ENCODE measurements at regions not wholly inside any gene's neighbourhood (a gene's known extent, or its start where the extent isn't known, plus 50 kb on each side); places are given as distances from the start of the nearest gene placed in this dataset.

DNA sequence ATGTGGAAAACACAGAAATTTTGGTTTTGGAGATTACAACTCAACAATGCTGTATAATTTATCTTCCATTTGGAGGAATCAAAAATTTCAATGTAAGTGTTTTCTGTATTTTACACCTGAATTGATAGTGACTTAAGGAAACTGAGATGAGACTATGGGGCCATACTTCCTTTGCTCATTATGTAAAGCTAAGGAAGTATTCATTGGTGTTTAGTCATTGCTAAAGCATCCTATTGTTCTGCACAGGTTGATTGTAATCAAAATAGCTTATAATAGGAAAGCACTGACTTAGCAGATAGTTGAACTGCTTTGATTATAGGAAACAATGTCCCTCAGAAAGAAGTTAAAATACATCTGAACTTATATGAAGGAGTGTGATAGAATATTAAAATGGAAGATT is 244.4 kb upstream of the SLITRK5 start:
- Histone ChIP-seq H3K9me3 (ENCODE audit: low read length) (no peaks in the 10 kb centered on the region), H3F3A (ENCODE audit: insufficient read depth, low read length) (no peaks in the 10 kb centered on the region), H3K4me2 (ENCODE audit: low read length) (no peak overlapping the region), H3K4me1 (ENCODE audit: insufficient read depth, low read length, severe bottlenecking) (no peaks in the 10 kb centered on the region), H3K27ac (ENCODE audit: low read depth, low read length, poor library complexity, severe bottlenecking) (no peak overlapping the region), H3K79me2 (ENCODE audit: insufficient read depth, low read length) (no peaks in the 10 kb centered on the region), H3K9ac (ENCODE audit: low read length) (no peak overlapping the region), H3K4me3 (ENCODE audit: low read depth, low read length, poor library complexity, severe bottlenecking) (no peak overlapping the region), H3K36me3 (ENCODE audit: insufficient read depth, low read length) (no peaks in the 10 kb centered on the region), H3K27me3 (ENCODE audit: insufficient read depth, low read length) (no peaks in the 10 kb centered on the region), H3K9me2 (ENCODE audit: low read depth, low read length) (no peaks in the 10 kb centered on the region), H2AFZ (ENCODE audit: low read length) (no peak overlapping the region), H4K20me1 (ENCODE audit: insufficient read depth, low read length) (no peaks in the 10 kb centered on the region)
- TF ChIP-seq, protein P1, sequence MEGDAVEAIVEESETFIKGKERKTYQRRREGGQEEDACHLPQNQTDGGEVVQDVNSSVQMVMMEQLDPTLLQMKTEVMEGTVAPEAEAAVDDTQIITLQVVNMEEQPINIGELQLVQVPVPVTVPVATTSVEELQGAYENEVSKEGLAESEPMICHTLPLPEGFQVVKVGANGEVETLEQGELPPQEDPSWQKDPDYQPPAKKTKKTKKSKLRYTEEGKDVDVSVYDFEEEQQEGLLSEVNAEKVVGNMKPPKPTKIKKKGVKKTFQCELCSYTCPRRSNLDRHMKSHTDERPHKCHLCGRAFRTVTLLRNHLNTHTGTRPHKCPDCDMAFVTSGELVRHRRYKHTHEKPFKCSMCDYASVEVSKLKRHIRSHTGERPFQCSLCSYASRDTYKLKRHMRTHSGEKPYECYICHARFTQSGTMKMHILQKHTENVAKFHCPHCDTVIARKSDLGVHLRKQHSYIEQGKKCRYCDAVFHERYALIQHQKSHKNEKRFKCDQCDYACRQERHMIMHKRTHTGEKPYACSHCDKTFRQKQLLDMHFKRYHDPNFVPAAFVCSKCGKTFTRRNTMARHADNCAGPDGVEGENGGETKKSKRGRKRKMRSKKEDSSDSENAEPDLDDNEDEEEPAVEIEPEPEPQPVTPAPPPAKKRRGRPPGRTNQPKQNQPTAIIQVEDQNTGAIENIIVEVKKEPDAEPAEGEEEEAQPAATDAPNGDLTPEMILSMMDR (IDR thresholded peaks at IDR 0.05; ENCODE audit: low read length): no peak
- no peak for TF ChIP-seq EZH2 (IDR thresholded peaks at IDR 0.05; ENCODE audit: borderline replicate concordance, low read length)

DNA sequence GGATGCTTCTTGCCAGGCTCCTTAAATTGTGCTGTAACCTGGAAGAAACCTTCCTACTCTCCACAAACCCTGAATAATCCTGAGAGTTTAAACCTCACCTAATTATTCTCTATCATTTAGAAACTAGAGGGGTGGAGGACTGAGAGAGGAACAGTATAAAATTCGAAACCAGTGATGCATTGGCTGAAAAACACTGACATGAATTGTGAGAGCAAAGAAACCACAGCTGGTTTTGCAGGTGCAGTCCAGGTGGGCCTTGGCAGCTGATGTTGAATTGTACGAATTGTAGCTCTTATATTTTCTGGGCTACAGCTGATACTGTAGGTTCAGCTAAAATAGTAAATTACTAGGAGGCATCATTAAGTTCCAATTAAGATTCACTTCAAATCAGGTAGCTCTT is 227.0 kb upstream of the SLITRK5 start:
- no peaks in the 10 kb centered on the region for H3K36me3 ChIP-seq (ENCODE audit: insufficient read depth, low read length)
- H2AFZ ChIP-seq (ENCODE audit: low read length): no peak overlapping the region
- no peaks in the 10 kb centered on the region for H4K20me1 ChIP-seq (ENCODE audit: insufficient read depth, low read length)
- no peaks in the 10 kb centered on the region for H3K27me3 ChIP-seq (ENCODE audit: insufficient read depth, low read length)
- no peak for TF ChIP-seq EZH2 (IDR thresholded peaks at IDR 0.05; ENCODE audit: borderline replicate concordance, low read length)
- TF ChIP-seq, protein P1 (IDR thresholded peaks at IDR 0.05; ENCODE audit: low read length): no peak
- H3K4me2 ChIP-seq (ENCODE audit: low read length): 0 out of 2 replicates have a peak overlapping the region, but pooled peaks have one; percentile 21
- no peaks in the 10 kb centered on the region for H3K9me2 ChIP-seq (ENCODE audit: low read depth, low read length)
- no peak overlapping the region for H3K9ac ChIP-seq (ENCODE audit: low read length)
- H3K79me2 ChIP-seq (ENCODE audit: insufficient read depth, low read length): no peaks in the 10 kb centered on the region
- no peaks in the 10 kb centered on the region for H3K9me3 ChIP-seq (ENCODE audit: low read length)
- H3K4me1 ChIP-seq (ENCODE audit: insufficient read depth, low read length, severe bottlenecking): peaks cover 37% of the 10 kb centered on the region
- peak overlapping the region; percentile 58 for H3K27ac ChIP-seq (ENCODE audit: low read depth, low read length, poor library complexity, severe bottlenecking)
- H3K4me3 ChIP-seq (ENCODE audit: low read depth, low read length, poor library complexity, severe bottlenecking): no peak overlapping the region
- H3F3A ChIP-seq (ENCODE audit: insufficient read depth, low read length): no peaks in the 10 kb centered on the region

DNA sequence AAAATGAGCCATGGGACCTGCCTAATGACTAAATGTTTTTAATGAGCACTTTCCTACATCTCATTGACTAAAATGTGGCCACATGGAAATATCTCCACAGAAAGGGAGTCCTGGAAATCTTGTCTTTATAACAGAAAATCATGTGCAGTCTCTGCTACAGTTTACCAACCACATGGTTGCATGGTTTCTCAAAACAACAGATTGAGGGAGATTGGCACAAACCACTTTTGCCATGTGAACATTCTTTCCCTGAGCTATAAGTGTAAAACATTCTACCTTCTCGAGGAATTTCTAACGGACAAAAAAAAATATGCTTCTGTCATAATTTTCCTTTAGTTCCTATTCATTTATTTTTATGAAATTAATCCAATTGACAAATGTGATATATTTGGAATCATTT is 218.9 kb upstream of the SLITRK5 start:
- H3K9me2 ChIP-seq (ENCODE audit: low read depth, low read length): no peaks in the 10 kb centered on the region
- no peak overlapping the region for H3K4me3 ChIP-seq (ENCODE audit: low read depth, low read length, poor library complexity, severe bottlenecking)
- no peak overlapping the region for H3K9ac ChIP-seq (ENCODE audit: low read length)
- no peak for TF ChIP-seq EZH2 (IDR thresholded peaks at IDR 0.05; ENCODE audit: borderline replicate concordance, low read length)
- TF ChIP-seq, protein P1 (IDR thresholded peaks at IDR 0.05; ENCODE audit: low read length): no peak
- H4K20me1 ChIP-seq (ENCODE audit: insufficient read depth, low read length): no peaks in the 10 kb centered on the region
- no peaks in the 10 kb centered on the region for H3K36me3 ChIP-seq (ENCODE audit: insufficient read depth, low read length)
- H3K27ac ChIP-seq (ENCODE audit: low read depth, low read length, poor library complexity, severe bottlenecking): no peak overlapping the region
- H3K27me3 ChIP-seq (ENCODE audit: insufficient read depth, low read length): no peaks in the 10 kb centered on the region
- no peaks in the 10 kb centered on the region for H3F3A ChIP-seq (ENCODE audit: insufficient read depth, low read length)
- H3K9me3 ChIP-seq (ENCODE audit: low read length): no peaks in the 10 kb centered on the region
- H3K4me1 ChIP-seq (ENCODE audit: insufficient read depth, low read length, severe bottlenecking): peaks cover 1% of the 10 kb centered on the region
- H2AFZ ChIP-seq (ENCODE audit: low read length): no peak overlapping the region
- H3K79me2 ChIP-seq (ENCODE audit: insufficient read depth, low read length): no peaks in the 10 kb centered on the region
- no peak overlapping the region for H3K4me2 ChIP-seq (ENCODE audit: low read length)

All from OCI-LY1 (cell line).